Stimulated activated CD4-positive, alpha-beta T cell treated with anti-CD3 and anti-CD28 coated beads, Interleukin-2, amount 100 ng/mL, for 48 hours (primary cell): ENCODE measurements at regions not wholly inside any gene's neighbourhood (a gene's known extent, or its start where the extent isn't known, plus 50 kb on each side); places are given as distances from the start of the nearest gene placed in this dataset.

Source experiments
- DNase-seq, 2 donors: peaks; one replicate each; pipeline ENCODE4 v3.0.0-alpha.2; 2020

DNA sequence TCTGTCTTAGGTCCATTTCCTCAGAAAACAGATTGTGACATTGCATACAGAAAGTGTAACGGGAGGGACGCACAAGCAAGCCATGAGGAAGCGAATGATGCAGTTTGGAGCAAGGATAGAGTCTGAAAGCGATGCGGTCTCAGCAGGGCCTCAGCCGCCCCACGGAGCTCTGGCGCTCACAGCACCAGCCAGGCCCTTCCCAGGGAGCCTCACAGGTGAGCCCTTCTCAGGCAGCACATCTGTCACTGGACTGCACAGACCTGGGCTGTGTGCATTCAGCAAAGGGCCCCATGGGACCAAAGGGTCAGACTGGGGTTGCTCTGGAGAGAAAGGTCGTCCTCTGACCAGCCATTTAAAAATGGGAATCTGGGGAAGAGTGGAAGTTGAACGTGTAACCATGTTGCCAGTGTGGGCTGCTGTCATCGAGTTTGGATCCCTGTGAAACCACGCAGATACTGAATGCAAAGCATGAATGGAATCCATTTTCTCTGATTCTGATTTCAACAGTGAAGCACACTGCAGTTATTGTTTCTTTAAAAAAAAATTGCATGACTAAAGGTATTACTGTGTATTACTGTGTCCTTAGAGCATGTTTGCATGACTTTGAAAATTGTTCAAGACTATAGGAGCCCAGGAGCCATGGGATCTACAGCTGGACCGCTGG, 350.0 kb upstream of the AKR1E2 start:
- no peak for DNase-seq

DNA sequence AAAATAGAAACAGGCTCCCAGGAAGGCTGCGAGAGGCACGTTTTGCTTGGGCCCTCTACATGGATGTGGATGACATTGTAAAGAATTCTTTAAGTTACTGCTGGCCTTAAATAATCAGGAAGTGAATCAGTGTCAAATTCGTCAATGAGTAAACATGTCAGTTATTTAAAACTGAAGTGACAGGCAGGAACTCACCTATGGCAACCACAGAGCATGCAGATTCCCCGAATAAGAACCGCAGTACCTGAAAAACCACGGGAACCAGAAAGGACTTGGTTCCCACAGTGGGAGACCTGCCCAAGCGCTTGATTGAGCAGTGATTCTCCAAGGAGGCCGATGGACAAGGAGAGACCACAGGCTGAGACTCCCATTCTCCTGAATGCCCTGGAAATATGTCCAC, 351.2 kb upstream of the AKR1E2 start:
- no peak for DNase-seq

DNA sequence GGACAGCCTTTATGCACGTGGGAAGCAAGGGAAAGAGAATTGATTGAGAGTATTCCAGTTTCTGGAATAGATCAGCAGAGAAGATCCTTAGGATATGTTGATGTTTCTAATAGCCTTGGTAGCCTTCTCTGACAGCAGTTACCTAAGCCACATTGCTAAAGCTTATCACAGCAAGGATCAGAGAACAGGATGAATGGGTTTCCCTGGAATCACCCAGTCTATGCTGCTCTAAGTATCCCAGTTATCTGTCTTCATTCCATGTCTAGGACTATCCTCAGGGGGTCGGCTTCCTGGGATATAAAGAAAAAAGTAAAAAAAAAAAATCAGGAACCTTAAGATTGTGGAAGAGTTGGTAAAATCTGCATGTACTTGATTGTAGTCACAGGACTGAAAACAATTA, 352.0 kb upstream of the AKR1E2 start:
- DNase-seq, result no peak

DNA sequence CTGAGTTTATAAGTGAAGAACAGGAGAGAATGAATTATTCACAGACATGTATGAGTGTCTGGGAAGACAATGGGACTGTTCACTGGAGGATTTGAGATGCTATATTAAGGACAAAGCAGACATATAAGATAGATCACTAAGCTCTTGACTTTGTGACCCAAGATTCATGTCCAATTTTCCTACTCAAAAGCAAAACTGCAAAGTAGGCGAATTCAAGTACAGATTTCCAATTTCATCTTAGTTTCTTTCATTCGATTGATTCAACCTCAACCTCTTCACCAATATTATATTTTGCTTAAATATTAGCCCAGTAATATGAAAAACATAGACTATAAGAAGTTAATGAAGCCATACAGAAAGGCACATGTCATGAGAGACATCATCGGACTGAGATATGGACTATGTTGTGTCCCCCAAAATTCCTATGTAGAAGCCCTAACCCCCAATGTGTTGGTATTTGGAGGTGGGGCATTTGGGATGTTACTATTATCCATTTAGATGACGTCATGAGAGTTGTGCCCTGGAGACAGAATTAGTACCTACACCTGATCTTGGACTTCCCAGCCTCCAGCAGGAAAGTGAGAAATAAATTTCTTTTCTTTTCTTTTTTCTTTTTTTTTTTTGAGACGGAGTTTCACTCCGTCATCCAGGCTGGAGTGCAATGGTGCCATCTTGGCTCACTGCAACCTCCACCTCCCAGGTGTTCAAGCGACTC, 353.7 kb upstream of the AKR1E2 start:
- DNase-seq, result no peak

DNA sequence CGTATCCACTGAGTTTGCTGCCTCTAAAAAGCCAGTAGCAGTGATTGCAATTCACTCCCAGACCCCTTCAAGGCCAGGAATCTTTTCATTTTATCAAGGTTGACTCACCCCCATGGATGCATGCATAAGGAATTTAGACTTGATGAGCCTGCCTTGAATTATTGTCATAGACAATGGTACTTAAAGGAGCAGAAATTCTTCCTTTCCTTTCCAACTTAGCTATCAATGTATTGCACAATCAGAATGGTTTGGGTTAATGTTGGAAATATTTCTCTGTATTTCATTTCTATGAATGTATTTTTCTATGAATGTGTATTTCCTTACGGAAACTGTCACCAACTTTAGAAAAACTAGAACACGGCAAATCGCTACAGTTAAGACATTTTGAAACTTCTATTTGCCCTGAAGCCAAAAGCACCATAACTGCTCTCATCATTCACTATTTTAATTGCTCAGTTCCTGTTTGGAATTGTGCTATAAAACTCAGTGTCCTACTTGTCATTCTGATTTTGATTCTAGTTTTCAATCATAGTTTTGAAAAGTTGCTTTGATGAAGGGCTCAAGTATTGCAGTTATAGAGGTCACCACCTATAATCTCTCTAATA, 355.7 kb upstream of the AKR1E2 start:
- DNase-seq, result no peak

DNA sequence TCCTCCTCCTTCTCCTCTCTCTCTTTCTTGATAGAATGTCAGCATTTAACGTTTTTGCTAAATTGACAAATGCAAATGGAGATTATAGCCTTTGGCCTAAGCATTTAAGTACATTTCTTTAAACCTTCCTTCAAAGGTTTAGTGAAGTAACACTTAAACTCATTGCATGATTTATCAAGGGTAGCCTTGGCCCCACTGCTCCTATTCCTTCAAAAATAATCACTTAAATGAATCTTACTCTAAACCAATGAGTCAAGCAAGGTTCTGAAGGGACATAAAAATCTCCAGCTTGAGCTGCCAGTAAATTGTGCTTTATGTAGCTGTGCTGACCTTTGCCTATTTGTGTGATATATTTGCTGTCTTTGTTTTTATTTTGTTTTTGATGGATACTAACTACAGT, 358.5 kb upstream of the AKR1E2 start:
- DNase-seq, result no peak

DNA sequence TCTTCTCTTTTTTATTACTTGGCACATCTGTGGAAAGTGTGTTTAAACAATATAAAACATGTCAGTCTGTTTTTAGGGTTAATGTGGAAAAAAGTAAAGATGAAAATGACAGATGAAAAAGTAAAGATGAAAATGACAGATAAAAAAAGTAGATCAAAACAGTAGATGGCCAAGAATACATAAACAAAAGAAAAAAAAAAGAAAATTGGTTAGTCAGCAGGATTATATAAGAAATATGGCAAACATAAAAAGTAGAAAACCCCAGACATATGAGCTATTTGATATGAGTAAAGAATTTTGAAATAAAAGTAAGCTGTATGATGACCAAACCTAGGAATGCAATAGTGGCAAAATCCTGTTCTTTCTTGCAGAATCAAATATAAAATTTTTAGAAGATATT, 365.7 kb upstream of the AKR1E2 start:
- DNase-seq, result no peak

DNA sequence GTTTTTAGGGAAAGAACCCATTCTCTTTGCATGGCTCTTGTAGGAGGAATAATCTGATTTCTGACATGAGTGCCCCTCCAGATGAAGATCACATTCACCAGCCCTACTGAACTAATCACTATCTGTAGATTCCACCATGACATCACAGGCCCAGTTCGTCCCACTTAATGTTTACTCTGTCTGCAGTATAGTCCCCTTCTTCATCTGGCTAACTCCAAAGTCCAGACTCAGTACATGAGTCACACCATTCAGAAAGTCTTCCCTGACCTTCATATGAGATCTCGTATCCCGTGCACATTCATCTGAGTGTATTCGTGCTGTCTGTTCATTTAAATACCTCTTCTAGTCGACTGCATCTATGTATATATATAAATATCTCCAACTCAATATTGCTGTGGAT, 366.5 kb upstream of the AKR1E2 start:
- DNase-seq, result no peak

DNA sequence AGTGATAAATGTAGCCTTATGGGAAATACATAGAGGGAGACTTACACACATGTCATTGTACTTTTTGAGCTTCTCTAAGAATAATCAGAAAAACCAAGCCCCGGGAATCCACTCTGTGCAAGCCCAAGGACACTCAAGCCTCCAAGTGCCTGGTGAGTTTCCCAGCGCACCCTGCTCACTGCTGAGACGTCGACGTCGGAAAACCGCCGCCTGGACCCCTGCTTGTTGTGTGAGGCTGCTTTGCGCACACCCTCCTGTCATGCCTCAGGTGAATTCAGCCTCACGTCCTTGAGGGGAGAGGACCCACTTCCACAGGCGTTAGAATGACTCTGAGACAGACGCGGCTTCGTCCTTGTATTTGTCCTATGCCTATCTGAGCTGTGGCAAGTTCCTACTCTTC, 368.4 kb upstream of the AKR1E2 start:
- DNase-seq, result no peak

DNA sequence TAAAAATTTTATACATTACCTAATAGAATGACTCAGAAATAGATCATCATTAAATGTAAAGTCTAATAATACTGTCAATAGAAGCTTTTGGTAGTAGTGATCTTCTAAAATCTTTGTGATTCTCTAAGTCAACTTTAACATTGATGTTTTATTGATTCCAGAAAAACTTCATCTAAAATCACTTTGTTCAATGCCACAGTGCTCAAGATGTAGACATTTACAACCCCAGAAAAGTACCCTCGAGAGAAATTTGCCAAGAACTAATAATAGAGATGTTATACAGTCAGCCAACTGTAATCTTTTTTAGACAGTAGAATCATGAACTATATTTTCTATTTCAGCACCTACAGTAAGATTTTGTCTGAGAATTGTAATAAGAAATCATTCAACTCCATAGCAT, 369.2 kb upstream of the AKR1E2 start:
- DNase-seq, result no peak

DNA sequence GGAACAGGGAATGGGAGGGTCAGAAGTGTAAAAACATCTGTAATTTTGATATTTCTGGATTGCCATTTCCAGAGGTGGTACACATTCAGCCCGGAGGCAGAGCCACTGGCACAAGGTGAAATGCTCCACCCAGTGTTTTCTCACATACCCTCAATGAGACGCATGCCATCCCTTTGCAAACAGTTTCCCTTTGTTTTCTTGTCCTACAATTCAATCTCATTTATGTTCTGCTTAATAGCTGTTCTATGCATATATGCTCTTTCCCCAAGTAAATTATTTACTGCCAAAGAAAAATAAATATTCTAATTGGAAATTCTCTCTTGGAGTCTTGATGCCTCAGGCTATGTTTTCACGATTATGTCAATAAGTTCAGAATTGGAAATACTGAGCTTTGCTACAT, 369.7 kb upstream of the AKR1E2 start:
- DNase-seq, result no peak

DNA sequence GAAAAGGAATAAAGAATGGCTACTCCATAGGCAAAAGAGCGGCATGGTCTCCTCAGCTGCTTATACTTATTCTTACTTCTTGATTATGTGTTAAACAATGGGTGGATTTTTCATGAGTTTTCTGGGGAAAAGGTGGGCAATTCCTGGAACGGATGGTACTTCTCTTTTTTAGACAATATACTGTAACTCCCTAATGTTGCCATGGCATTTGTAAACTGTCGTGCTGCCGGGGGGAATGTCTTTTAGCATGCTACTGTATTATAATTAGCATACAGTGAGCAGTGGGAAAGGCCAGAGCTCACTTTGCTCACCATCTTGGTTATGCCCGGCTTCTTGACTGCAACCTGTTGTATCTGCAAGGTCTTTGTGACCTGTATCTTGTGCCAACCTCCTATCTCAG, 372.1 kb upstream of the AKR1E2 start:
- DNase-seq, result no peak

DNA sequence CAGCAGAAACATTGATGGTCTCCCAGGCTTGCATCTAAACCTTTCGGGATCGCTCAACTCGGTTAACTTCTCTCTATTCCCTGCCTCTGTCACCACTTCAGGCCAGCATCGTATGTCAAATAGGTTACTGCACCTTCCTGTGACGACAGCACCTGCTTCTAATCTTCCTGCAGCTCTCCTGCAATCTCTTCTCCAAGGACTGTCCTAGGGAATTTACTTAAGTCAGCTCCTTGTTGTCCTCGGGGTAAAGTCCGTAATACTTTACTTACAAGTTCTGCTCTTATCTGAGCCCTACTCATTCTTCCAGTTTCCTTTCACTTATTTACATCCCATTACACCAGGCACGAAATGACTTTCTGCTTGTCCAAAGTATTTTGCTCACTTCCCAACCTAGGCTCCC, 372.7 kb upstream of the AKR1E2 start:
- DNase-seq, result no peak

DNA sequence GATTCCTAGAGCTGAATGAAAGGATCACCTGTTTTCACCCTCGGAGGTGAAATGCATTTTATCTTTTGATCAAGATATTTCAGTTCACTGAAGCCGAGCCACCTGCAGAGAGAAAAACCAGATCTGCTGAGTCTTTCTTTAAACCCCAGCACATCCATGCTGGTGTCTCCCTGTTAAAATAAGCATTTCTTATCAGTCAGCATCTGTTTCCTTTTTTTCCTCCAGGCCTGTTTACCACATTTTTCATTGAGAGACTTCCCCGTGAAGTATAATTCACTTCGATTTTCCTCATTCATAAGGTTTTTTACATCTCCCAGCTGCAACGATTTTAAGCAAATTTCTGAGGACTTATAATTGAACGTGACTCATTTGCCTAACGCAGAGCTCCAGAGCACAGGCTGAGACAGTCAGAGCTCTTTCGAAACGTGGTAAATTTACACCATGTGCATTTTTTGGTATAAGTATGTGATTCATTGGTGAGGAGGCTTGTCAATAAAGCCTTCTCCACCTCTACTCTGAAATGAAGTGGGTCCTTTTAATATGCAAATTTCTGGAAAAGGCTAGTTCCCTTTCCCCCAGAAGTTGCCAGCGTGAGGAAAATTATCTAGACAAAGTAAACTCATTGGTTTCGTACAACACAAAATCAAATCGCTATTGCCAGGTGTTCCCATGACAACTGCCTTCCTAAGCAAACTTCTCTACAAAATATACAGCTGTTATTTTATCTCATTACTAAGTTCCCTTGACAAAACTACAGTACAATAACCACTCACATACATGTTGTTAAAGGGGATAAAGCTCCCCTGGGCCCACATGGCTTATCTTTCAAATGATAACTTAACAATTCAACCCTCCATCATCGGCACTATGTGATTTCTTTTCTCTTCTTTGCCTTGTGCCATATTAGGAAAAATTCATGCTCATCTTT, 374.8 kb upstream of the AKR1E2 start:
- DNase-seq, result no peak

DNA sequence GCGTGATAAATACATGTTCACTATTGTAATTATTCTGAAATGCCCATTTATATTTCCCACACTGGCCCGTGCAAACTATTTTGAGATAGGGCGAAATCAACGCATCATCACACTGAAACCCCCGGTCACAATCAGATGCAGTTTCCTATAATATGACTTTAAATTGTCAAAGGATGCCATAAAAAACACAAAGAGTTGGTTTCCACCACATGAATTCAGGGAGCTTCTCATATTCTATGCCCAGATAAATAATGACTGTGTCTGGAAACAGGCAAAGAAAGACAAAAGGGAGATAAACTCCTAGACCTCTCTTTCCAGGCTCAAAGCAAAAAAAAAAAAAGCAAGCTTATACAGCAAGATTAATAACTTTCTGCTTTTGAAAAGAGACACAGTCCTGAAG, 375.8 kb upstream of the AKR1E2 start:
- DNase-seq, result no peak

DNA sequence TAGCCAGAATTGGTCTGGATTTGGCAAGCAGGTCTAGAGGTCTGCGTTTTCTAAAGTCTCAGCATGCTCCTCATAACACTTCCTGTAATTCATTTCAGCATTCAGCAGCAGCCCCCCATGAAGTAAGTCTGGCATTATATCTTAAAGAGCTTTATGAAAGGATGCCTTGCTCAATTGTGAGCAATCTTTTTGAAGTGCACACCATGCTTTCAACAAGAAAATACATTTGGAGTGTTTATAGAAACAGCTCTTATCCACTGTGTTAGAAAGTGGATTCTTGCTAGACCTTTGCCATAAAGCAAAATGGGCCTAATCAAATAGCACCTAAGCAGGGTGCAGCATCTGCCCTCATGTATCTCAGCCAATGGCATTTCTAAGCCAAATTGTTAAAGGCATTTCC, 378.0 kb upstream of the AKR1E2 start:
- DNase-seq, result no peak

DNA sequence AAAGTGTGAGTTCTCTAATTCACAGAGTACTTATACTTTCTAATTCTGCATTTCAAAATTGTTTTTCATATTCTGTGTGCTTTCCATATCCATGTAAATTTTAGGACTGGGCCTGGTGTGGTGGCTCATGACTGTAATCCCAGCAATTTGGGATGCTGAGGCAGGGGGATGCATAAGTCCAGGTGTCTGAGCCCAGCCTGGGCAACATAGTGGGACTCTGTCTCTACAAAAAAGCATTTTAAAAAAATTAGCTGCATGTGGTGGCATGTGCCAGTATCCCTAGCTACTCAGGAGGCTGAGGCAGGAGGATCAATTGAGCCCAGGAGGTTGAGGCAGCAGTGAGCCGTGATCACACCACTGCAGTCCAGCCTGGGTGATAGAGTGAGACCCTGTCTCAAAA, 382.6 kb upstream of the AKR1E2 start:
- no peak for DNase-seq

DNA sequence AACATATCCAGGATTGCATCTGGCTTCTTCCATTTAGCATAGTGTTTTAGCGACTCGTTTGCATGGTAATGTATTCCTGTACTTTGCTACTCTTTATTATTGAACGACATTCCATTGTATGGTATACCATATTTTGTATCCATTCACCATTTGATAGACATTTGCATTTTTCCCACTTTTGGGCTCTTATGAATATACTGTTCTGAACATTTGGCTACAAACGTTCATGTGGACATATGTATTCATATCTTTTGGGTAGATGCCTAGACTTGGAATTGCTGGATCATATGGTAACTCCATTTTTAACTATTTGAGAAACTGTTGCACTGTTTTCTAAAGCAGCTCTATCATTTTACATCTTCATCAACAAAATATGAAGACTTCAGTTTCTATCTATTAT, 383.7 kb upstream of the AKR1E2 start:
- DNase-seq, result no peak

DNA sequence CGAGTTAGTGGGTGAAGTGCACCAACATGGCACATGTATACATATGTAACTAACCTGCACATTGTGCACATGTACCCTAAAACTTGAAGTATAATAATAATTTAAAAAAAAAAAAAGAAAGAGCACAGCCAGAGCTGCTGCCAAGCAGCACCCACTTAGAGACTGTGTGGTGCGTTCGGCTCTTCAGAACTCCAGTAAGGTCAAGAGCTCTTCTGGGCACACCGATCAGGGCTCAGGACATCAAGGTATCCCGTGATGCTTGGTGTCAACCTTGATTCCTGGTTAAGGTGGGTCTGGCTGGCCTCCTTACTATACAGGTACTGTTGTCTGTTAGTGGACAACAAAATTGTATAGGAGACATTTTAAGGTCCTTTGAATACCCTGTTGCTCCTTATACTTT, 385.7 kb upstream of the AKR1E2 start:
- no peak for DNase-seq

DNA sequence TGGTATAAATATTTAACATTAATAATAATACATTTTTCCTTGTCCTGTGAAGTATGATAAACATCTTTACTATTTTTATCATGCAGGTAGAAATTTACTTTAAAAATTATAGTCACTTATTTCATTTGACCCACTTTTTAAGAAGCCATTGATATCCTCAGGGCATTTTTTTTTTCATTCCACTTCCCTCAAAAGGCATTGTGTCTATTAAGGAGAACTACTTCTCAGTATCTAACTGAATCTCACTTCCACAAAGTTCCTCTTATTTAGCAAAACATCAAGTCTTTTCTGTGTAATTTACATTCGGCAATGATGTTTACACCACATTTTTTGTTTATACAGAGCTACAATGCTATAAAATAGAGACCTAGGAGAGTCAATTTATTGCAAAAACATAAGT, 388.2 kb upstream of the AKR1E2 start:
- DNase-seq, result no peak

DNA sequence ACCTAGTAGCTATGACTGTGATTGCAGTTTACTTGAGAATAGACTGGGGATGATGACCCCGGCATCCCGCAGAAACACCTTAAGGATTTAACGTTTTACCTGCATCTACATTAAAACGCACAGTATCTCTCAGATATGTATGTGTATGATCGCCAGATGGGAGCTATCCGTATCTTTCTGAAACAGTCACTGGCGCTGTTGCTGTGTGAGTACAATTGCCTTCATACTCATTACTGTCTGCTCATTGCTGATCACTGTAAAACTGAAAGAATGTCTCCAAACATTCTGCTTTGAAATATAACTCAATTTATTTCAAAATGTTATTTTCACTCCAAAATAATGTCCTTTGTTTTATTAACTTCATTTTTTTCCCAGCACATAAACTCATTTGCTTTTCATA, 388.9 kb upstream of the AKR1E2 start:
- no peak for DNase-seq

DNA sequence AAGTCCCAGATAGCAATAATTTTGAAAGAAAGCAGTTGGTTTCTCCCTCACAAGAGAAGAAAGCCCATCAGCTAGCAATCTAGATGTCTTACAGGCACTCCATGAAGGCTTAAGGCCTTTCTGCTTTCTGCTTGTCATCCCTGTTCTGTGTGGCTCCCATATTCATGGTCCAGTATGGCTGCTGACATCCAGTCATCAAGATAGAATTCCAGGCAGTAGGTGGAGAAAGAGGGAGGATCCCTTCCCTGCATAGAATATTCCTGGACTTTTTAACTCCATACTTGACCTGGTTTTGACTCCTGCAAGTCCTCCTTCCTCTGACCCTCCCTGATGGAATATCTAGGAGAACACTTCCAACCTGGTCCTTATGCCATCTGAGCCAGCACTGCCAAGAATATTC, 389.9 kb upstream of the AKR1E2 start:
- no peak for DNase-seq

DNA sequence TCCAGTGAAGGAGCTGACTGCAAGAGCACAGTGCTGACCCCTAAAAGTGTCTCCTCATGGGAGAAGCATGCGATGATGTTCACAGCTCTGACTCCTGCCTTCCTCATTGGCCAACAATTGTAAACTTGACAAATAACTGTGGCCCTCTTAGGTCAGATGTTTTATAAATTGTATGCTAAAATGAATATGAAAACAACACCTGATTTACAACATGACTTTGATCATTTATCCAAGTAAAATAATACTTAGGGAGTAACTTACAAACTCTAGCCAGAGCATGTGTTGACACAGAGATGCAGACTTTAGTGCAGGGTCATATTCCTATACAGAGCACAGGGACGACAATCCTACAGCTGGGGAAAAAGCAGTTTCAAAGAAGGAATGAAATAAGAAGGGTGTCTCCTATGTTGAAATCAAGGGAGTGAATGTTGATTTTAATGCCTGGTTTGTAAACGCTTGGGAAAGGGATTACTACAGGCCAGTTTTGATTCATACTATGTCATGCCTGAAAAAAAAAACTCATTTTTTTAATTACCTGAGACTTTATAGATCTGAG, 391.4 kb upstream of the AKR1E2 start:
- DNase-seq, result no peak
